ENCODE measurements at regions not wholly inside any gene's neighbourhood (a gene's known extent, or its start where the extent isn't known, plus 50 kb on each side); places are given as distances from the start of the nearest gene placed in this dataset.

DNA sequence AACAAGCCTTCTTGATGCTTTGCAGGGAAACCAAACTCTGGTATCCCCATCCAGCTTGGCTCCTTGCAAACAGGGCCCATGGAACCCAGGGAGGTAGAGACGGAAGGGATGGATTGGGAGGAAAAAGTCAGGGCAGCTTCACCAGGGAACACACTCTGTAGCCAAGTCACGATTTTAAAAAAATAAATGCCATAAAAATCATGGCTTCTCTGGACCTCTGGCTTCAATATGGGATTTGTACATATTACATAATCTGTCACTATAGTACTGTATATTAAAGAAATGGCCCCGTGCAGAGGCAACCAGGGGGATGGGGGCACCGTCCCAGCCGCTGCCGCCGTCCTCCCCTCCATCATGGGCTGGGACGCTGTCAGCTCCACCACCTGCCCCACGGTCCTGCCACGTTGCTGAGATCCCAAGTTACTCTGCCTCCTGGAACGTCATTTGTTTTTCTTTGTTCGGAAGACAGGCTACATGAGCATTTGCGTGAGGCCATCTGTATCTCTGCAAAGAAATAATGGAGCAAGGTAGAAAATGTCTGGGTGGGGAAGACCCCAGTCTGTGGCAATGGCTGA lies 313.3 kb downstream of the ZNF536 start:
- TF ChIP-seq POLR2A (IDR thresholded peaks at IDR 0.05) (no peak), EP300 (IDR thresholded peaks at IDR 0.05) (no peak)

Data from gastroesophageal sphincter (tissue), 2 donors.